ENCODE measurements at regions not wholly inside any gene's neighbourhood (a gene's known extent, or its start where the extent isn't known, plus 50 kb on each side); places are given as distances from the start of the nearest gene placed in this dataset.
A peak's percentile ranks its signal among the peaks of the same experiment; 100 is the strongest.

GRCh38 chr4:182023469-182023868, 219.7 kb upstream of the TENM3 start:
- H3K36me3 Mint-ChIP-seq (ENCODE audit: insufficient read depth): no peaks in the 10 kb centered on the region
- peaks cover 6% of the 10 kb centered on the region for H3K4me1 Mint-ChIP-seq (ENCODE audit: low read depth)
- H3K4me3 Mint-ChIP-seq (ENCODE audit: low read depth): no peak overlapping the region
- no peak for DNase-seq (ENCODE audit: low spot score, unreplicated experiment)
- H3K27me3 Mint-ChIP-seq: no peaks in the 10 kb centered on the region
- peaks cover 17% of the 10 kb centered on the region for H3K9me3 Mint-ChIP-seq (ENCODE audit: low read depth)
- H3K27ac Mint-ChIP-seq: no peak overlapping the region
- TF ChIP-seq CTCF (IDR thresholded peaks at IDR 0.05; ENCODE audit: unreplicated experiment): no peak

- peaks cover 1% of the 10 kb centered on the region for H3K4me1 Mint-ChIP-seq (ENCODE audit: low read depth)
- no peak for DNase-seq (ENCODE audit: low spot score, unreplicated experiment)
- no peak for TF ChIP-seq CTCF (IDR thresholded peaks at IDR 0.05; ENCODE audit: unreplicated experiment)
- H3K9me3 Mint-ChIP-seq (ENCODE audit: low read depth): no peaks in the 10 kb centered on the region
- no peak overlapping the region for H3K27ac Mint-ChIP-seq
- no peak overlapping the region for H3K4me3 Mint-ChIP-seq (ENCODE audit: low read depth)
- H3K27me3 Mint-ChIP-seq: no peaks in the 10 kb centered on the region
- no peaks in the 10 kb centered on the region for H3K36me3 Mint-ChIP-seq (ENCODE audit: insufficient read depth)
These were observed 200.3 kb upstream of the TENM3 start for GRCh38 chr4:182042945-182043344.

GRCh38 chr4:182048871-182049270, 194.3 kb upstream of the TENM3 start:
- Mint-ChIP-seq H3K27ac (no peak overlapping the region), H3K9me3 (ENCODE audit: low read depth) (peaks cover 2% of the 10 kb centered on the region), H3K4me1 (ENCODE audit: low read depth) (no peaks in the 10 kb centered on the region), H3K27me3 (no peaks in the 10 kb centered on the region), H3K36me3 (ENCODE audit: insufficient read depth) (no peaks in the 10 kb centered on the region), H3K4me3 (ENCODE audit: low read depth) (no peak overlapping the region)
- DNase-seq (ENCODE audit: low spot score, unreplicated experiment): no peak
- TF ChIP-seq CTCF (IDR thresholded peaks at IDR 0.05; ENCODE audit: unreplicated experiment): no peak

- peaks cover 3% of the 10 kb centered on the region for H3K9me3 Mint-ChIP-seq (ENCODE audit: low read depth)
- H3K27me3 Mint-ChIP-seq: peaks cover 2% of the 10 kb centered on the region
- no peak overlapping the region for H3K27ac Mint-ChIP-seq
- no peaks in the 10 kb centered on the region for H3K4me1 Mint-ChIP-seq (ENCODE audit: low read depth)
- no peak overlapping the region for H3K4me3 Mint-ChIP-seq (ENCODE audit: low read depth)
- no peak for TF ChIP-seq CTCF (IDR thresholded peaks at IDR 0.05; ENCODE audit: unreplicated experiment)
- no peak for DNase-seq (ENCODE audit: low spot score, unreplicated experiment)
- no peaks in the 10 kb centered on the region for H3K36me3 Mint-ChIP-seq (ENCODE audit: insufficient read depth)
These were observed 186.3 kb upstream of the TENM3 start for GRCh38 chr4:182056866-182057265.

GRCh38 chr4:182062458-182062857, 180.7 kb upstream of the TENM3 start:
- no peak overlapping the region for H3K4me3 Mint-ChIP-seq (ENCODE audit: low read depth)
- TF ChIP-seq CTCF (IDR thresholded peaks at IDR 0.05; ENCODE audit: unreplicated experiment): no peak
- DNase-seq (ENCODE audit: low spot score, unreplicated experiment): no peak
- H3K36me3 Mint-ChIP-seq (ENCODE audit: insufficient read depth): no peaks in the 10 kb centered on the region
- peaks cover 8% of the 10 kb centered on the region for H3K4me1 Mint-ChIP-seq (ENCODE audit: low read depth)
- no peaks in the 10 kb centered on the region for H3K27me3 Mint-ChIP-seq
- H3K27ac Mint-ChIP-seq: peak overlapping the region; percentile 15
- H3K9me3 Mint-ChIP-seq (ENCODE audit: low read depth): peaks cover 10% of the 10 kb centered on the region
